Activated CD4-positive, alpha-beta memory T cell treated with anti-CD3 and anti-CD28 coated beads for 36 hours (primary cell): ENCODE measurements at regions not wholly inside any gene's neighbourhood (a gene's known extent, or its start where the extent isn't known, plus 50 kb on each side); places are given as distances from the start of the nearest gene placed in this dataset.

Experiments used
- CTCF ChIA-PET: fragments of 350-600 bp; sonication (Branson Sonifier 250); formaldehyde crosslinking; loops from one replicate; lab custom pipeline; 2021; ENCODE audit warnings: antibody characterized with exemption, inconsistent platforms; lab: Charles Lee
- POLR2A ChIA-PET: fragments of 350-600 bp; sonication (Branson Sonifier 250); formaldehyde crosslinking; loops from one replicate; lab custom pipeline; 2021; ENCODE audit warnings: antibody characterized with exemption; lab: Charles Lee
- DNase-seq: peaks from one replicate; pipeline ENCODE4 v3.0.0-alpha.2; 2020
- H3K27ac Mint-ChIP-seq: one replicate; pipeline ENCODE4 v1.8.0; 2021; ENCODE audit warnings: mixed read lengths
- H3K27me3 Mint-ChIP-seq: one replicate; pipeline ENCODE4 v1.8.0; 2021; ENCODE audit warnings: mixed read lengths
- H3K36me3 Mint-ChIP-seq: one replicate; pipeline ENCODE4 v1.8.0; 2021; ENCODE audit warnings: mixed read lengths
- H3K4me1 Mint-ChIP-seq: one replicate; pipeline ENCODE4 v1.8.0; 2021; ENCODE audit warnings: low read depth, mixed read lengths
- H3K4me3 Mint-ChIP-seq: one replicate; pipeline ENCODE4 v1.8.0; 2021; ENCODE audit warnings: mild to moderate bottlenecking, mixed read lengths
- H3K9me3 Mint-ChIP-seq: one replicate; pipeline ENCODE4 v1.8.0; 2021; ENCODE audit warnings: mixed read lengths
- intact Hi-C: fragments of 100-400 bp; cut with micrococcal nuclease; formaldehyde crosslinking; loops from one replicate; pipeline ENCODE4 v1.15.1; 2023

- intact Hi-C loops, result no loop called here
- H3K27me3 Mint-ChIP-seq, result no peaks in the 10 kb centered on the region
- no peaks in the 10 kb centered on the region for H3K9me3 Mint-ChIP-seq
- ChIA-PET POLR2A (no interaction called here), CTCF (no interaction called here)
- H3K4me3 Mint-ChIP-seq, result no peak overlapping the region
- H3K4me1 Mint-ChIP-seq, result no peaks in the 10 kb centered on the region
- DNase-seq, result no peak
- no peak overlapping the region for H3K27ac Mint-ChIP-seq
- no peaks in the 10 kb centered on the region for H3K36me3 Mint-ChIP-seq
These were observed 103.0 kb upstream of the SEMA3A start for GRCh38 chr7:84297616-84298015.

GRCh38 chr7:84294847-84295455 is 100.4 kb upstream of the SEMA3A start:
- H3K36me3 Mint-ChIP-seq, result no peaks in the 10 kb centered on the region
- intact Hi-C loops, result no loop called here
- no peaks in the 10 kb centered on the region for H3K4me1 Mint-ChIP-seq
- POLR2A ChIA-PET, result no interaction called here
- H3K4me3 Mint-ChIP-seq, result no peak overlapping the region
- H3K27me3 Mint-ChIP-seq, result no peaks in the 10 kb centered on the region
- DNase-seq, result no peak
- H3K27ac Mint-ChIP-seq, result no peak overlapping the region
- H3K9me3 Mint-ChIP-seq, result no peaks in the 10 kb centered on the region
- CTCF ChIA-PET, result no interaction called here

- ChIA-PET POLR2A (no interaction called here), CTCF (no interaction called here)
- Mint-ChIP-seq H3K27me3 (no peaks in the 10 kb centered on the region), H3K27ac (no peak overlapping the region), H3K4me3 (no peak overlapping the region), H3K4me1 (no peaks in the 10 kb centered on the region), H3K9me3 (no peaks in the 10 kb centered on the region), H3K36me3 (no peaks in the 10 kb centered on the region)
- intact Hi-C loops, result no loop called here
- no peak for DNase-seq
These were observed 99.8 kb upstream of the SEMA3A start for GRCh38 chr7:84294391-84294790.

- H3K27me3 Mint-ChIP-seq, result no peaks in the 10 kb centered on the region
- no peaks in the 10 kb centered on the region for H3K9me3 Mint-ChIP-seq
- no peaks in the 10 kb centered on the region for H3K4me1 Mint-ChIP-seq
- H3K36me3 Mint-ChIP-seq, result no peaks in the 10 kb centered on the region
- H3K4me3 Mint-ChIP-seq, result no peak overlapping the region
- CTCF ChIA-PET, result no interaction called here
- no peak overlapping the region for H3K27ac Mint-ChIP-seq
- POLR2A ChIA-PET, result no interaction called here
- intact Hi-C loops, result no loop called here
- no peak for DNase-seq
These were observed 97.2 kb upstream of the SEMA3A start for GRCh38 chr7:84291756-84292155.

DNA sequence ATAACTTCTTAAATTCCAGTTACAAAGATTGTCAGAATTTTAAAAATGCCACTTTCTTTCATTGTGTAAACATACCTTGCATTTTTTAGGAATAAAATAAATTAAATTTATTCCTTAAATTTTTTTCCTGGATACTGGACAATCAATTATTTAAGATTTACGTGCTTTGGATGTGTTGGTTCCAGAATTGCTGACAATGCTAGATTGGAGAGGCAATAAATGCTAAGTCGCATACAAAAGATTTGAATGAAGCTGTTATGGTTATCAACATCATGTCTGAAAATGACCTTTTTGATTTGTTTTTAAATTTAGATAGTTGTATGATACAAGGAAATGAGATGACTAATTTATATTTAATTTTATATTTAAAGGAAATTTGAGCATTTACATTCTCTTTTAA is 89.2 kb upstream of the SEMA3A start:
- CTCF ChIA-PET, result no interaction called here
- no peaks in the 10 kb centered on the region for H3K9me3 Mint-ChIP-seq
- no peaks in the 10 kb centered on the region for H3K4me1 Mint-ChIP-seq
- DNase-seq, result no peak
- POLR2A ChIA-PET, result no interaction called here
- intact Hi-C loops, result no loop called here
- H3K36me3 Mint-ChIP-seq, result no peaks in the 10 kb centered on the region
- H3K4me3 Mint-ChIP-seq, result no peak overlapping the region
- no peaks in the 10 kb centered on the region for H3K27me3 Mint-ChIP-seq
- H3K27ac Mint-ChIP-seq, result no peak overlapping the region

- ChIA-PET POLR2A (no interaction called here), CTCF (no interaction called here)
- H3K9me3 Mint-ChIP-seq, result no peaks in the 10 kb centered on the region
- no peak overlapping the region for H3K4me3 Mint-ChIP-seq
- no peaks in the 10 kb centered on the region for H3K36me3 Mint-ChIP-seq
- intact Hi-C loops, result no loop called here
- no peak for DNase-seq
- no peaks in the 10 kb centered on the region for H3K27me3 Mint-ChIP-seq
- no peaks in the 10 kb centered on the region for H3K4me1 Mint-ChIP-seq
- no peak overlapping the region for H3K27ac Mint-ChIP-seq
These were observed 86.9 kb upstream of the SEMA3A start for GRCh38 chr7:84281518-84281917.

DNA sequence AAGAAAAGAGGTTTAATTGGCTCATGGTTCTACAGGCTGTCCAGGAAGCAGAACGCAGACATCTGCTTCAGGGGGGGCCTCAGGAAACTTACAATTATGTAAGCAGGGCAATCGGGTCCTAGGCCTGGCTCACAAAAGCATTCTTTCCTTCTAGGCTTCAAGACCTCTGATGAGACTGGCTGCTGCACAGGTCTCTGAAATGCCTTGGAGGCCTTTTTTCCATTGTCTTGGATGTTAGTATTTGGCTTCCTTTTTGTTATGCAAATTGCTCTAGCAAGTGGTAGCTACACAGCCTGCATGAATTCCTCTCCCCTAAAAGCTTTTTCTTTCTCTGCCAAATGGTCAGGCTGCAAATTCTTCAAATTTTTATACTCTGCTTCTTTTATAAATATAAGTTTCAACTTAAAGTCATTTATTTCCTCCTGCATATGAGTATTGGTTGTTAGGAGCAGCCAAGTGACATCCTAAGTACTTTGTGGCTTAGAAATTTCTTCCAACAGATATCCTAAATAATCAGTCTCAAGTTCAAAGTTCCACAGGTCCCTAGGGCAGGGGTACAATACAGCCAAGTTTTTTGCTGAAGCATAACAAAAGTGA is 83.1 kb upstream of the SEMA3A start:
- CTCF ChIA-PET, result no interaction called here
- no peak overlapping the region for H3K4me3 Mint-ChIP-seq

GRCh38 chr7:84274029-84274638 is 79.5 kb upstream of the SEMA3A start:
- CTCF ChIA-PET, result no interaction called here
- POLR2A ChIA-PET, result no interaction called here
- Mint-ChIP-seq H3K27ac (no peak overlapping the region), H3K4me1 (no peaks in the 10 kb centered on the region), H3K4me3 (no peak overlapping the region), H3K9me3 (no peaks in the 10 kb centered on the region), H3K27me3 (no peaks in the 10 kb centered on the region), H3K36me3 (no peaks in the 10 kb centered on the region)
- intact Hi-C loops, result no loop called here
- DNase-seq, result no peak

More for the DNA sequence above, 83.1 kb upstream of the SEMA3A start:
- no peaks in the 10 kb centered on the region for H3K36me3 Mint-ChIP-seq
- DNase-seq, result no peak
- H3K4me1 Mint-ChIP-seq, result no peaks in the 10 kb centered on the region
- POLR2A ChIA-PET, result no interaction called here
- H3K27ac Mint-ChIP-seq, result no peak overlapping the region
- intact Hi-C loops, result no loop called here
- H3K27me3 Mint-ChIP-seq, result no peaks in the 10 kb centered on the region
- no peaks in the 10 kb centered on the region for H3K9me3 Mint-ChIP-seq

DNA sequence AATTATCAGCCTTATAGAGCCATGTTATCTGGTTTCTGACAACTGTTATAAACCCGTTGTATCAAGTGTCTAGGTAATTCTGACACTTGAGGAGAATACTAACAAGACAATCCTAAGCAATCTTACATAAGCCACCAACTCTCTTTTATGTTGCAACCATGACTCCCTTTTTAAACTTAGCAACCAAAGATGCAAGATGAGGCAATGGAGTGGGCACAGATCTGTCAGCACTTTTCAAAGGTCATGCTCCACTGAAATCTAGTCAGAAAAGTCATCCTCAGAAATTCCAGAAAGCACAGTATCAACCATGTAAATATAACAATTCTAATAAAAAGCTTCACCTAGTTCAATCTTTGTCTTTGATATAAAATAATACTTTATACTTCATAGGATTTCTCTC is 77.0 kb upstream of the SEMA3A start:
- intact Hi-C loops, result no loop called here
- no peak overlapping the region for H3K4me3 Mint-ChIP-seq

GRCh38 chr7:84264396-84264795 is 69.8 kb upstream of the SEMA3A start:
- Mint-ChIP-seq H3K4me1 (no peaks in the 10 kb centered on the region), H3K9me3 (no peaks in the 10 kb centered on the region), H3K4me3 (no peak overlapping the region), H3K27me3 (no peaks in the 10 kb centered on the region), H3K27ac (no peak overlapping the region), H3K36me3 (no peaks in the 10 kb centered on the region)
- no peak for DNase-seq
- ChIA-PET POLR2A (no interaction called here), CTCF (no interaction called here)
- intact Hi-C loops, result no loop called here

More for the DNA sequence above, 77.0 kb upstream of the SEMA3A start:
- ChIA-PET POLR2A (no interaction called here), CTCF (no interaction called here)
- no peaks in the 10 kb centered on the region for H3K36me3 Mint-ChIP-seq
- no peaks in the 10 kb centered on the region for H3K4me1 Mint-ChIP-seq
- H3K9me3 Mint-ChIP-seq, result no peaks in the 10 kb centered on the region
- no peak overlapping the region for H3K27ac Mint-ChIP-seq
- no peak for DNase-seq
- H3K27me3 Mint-ChIP-seq, result no peaks in the 10 kb centered on the region

DNA sequence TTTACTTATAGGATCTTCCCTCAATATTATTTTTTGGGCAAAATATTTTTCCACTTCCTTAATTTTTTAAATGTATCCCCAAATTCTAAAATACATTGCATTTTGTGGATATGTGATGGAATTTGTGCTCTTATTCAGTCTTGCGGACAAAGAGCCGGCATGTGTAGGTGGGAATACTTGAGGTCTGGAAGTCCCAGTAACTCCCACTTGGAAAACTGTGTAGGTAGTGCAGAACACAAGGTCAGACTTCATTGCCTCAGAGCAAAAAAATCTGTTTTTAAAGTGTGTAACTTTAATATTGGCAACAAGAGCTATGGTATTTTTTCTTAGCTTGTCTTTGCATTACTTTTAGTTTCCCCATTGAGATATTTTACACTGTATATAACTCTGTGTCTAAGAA is 68.5 kb upstream of the SEMA3A start:
- ChIA-PET POLR2A (no interaction called here), CTCF (no interaction called here)
- Mint-ChIP-seq H3K36me3 (no peaks in the 10 kb centered on the region), H3K4me3 (no peak overlapping the region), H3K27me3 (no peaks in the 10 kb centered on the region), H3K9me3 (no peaks in the 10 kb centered on the region), H3K4me1 (no peaks in the 10 kb centered on the region), H3K27ac (no peak overlapping the region)
- intact Hi-C loops, result no loop called here
- DNase-seq, result no peak

DNA sequence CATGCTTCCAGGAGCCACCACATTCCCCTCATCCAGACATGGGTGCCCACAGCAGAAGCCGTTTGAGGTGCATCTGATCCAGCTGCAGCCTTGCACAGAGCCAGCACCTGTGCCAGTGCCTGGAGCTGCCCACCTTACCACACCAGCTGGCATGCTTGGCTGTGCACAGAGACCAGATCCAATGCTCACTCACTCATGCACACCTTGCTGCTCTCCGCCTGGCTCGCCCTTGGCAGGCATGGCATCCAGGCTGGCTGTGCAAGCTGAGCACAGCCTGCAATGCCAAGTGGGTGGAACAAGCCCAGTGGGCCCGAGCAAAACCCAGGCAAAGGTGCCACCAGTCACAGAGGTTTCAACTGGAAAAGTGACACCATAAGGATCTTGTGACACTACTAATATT is 66.9 kb upstream of the SEMA3A start:
- DNase-seq, result no peak
- intact Hi-C loops, result no loop called here
- POLR2A ChIA-PET, result no interaction called here
- Mint-ChIP-seq H3K4me3 (no peak overlapping the region), H3K4me1 (no peaks in the 10 kb centered on the region), H3K27ac (no peak overlapping the region), H3K9me3 (no peaks in the 10 kb centered on the region), H3K27me3 (no peaks in the 10 kb centered on the region), H3K36me3 (no peaks in the 10 kb centered on the region)
- CTCF ChIA-PET, result no interaction called here

DNA sequence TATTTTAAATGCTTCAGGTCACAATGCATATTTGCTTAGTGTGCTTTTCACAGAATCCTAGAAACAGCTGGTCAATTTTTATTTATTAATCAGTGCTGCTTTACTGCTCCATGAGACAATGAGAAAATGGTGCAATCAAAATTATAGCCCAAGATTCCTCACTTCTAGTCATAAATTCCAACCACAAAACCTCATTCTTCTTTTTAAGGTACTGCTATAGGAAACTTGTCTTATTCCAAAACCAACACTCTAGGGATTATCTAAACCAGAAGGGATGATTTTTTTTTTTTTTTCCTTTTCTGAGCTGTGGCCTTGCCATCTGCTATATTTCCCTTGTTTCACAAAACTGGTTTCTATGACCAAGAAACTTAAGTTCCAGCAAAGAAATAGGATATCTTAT is 64.0 kb upstream of the SEMA3A start:
- H3K9me3 Mint-ChIP-seq, result no peaks in the 10 kb centered on the region
- no peak overlapping the region for H3K4me3 Mint-ChIP-seq
- CTCF ChIA-PET, result no interaction called here

More for the DNA sequence above, 64.0 kb upstream of the SEMA3A start:
- no peaks in the 10 kb centered on the region for H3K27me3 Mint-ChIP-seq
- H3K36me3 Mint-ChIP-seq, result no peaks in the 10 kb centered on the region
- no peak overlapping the region for H3K27ac Mint-ChIP-seq
- H3K4me1 Mint-ChIP-seq, result no peaks in the 10 kb centered on the region
- no peak for DNase-seq
- POLR2A ChIA-PET, result no interaction called here
- intact Hi-C loops, result no loop called here
